ENCODE measurements at regions not wholly inside any gene's neighbourhood (a gene's known extent, or its start where the extent isn't known, plus 50 kb on each side); places are given as distances from the start of the nearest gene placed in this dataset.

GRCh38 chr6:48476257-48476656 is 365.3 kb upstream of the PTCHD4 start:
- DNase-seq, result no peak

- DNase-seq, result no peak
Measured at GRCh38 chr6:48475275-48475674, 364.3 kb upstream of the PTCHD4 start.

- DNase-seq, result no peak
Measured at GRCh38 chr6:48474830-48475229, 363.8 kb upstream of the PTCHD4 start.

GRCh38 chr6:48474136-48474535 is 363.1 kb upstream of the PTCHD4 start:
- DNase-seq, result no peak

GRCh38 chr6:48472535-48472934 is 361.5 kb upstream of the PTCHD4 start:
- no peak for DNase-seq

GRCh38 chr6:48472091-48472490 is 361.1 kb upstream of the PTCHD4 start:
- DNase-seq, result no peak

GRCh38 chr6:48471326-48471725 is 360.3 kb upstream of the PTCHD4 start:
- no peak for DNase-seq

GRCh38 chr6:48449002-48449401 is 338.0 kb upstream of the PTCHD4 start:
- DNase-seq, result no peak

GRCh38 chr6:48447251-48447650 is 336.3 kb upstream of the PTCHD4 start:
- no peak for DNase-seq

- no peak for DNase-seq
Measured at GRCh38 chr6:48429610-48430009, 318.6 kb upstream of the PTCHD4 start.

GRCh38 chr6:48429021-48429420 is 318.0 kb upstream of the PTCHD4 start:
- DNase-seq, result no peak

GRCh38 chr6:48426636-48427035 is 315.6 kb upstream of the PTCHD4 start:
- no peak for DNase-seq

GRCh38 chr6:48423640-48424365 is 312.8 kb upstream of the PTCHD4 start:
- DNase-seq, result no peak

GRCh38 chr6:48419992-48420391 is 309.0 kb upstream of the PTCHD4 start:
- no peak for DNase-seq

GRCh38 chr6:48417927-48418326 is 306.9 kb upstream of the PTCHD4 start:
- no peak for DNase-seq

- DNase-seq, result no peak
Measured at GRCh38 chr6:48412656-48413055, 301.7 kb upstream of the PTCHD4 start.

GRCh38 chr6:48404927-48405326 is 293.9 kb upstream of the PTCHD4 start:
- DNase-seq, result no peak

- DNase-seq, result no peak
Measured at GRCh38 chr6:48403587-48403986, 292.6 kb upstream of the PTCHD4 start.

- no peak for DNase-seq
Measured at GRCh38 chr6:48401016-48401415, 290.0 kb upstream of the PTCHD4 start.

- DNase-seq, result no peak
Measured at GRCh38 chr6:48397887-48398286, 286.9 kb upstream of the PTCHD4 start.

GRCh38 chr6:48389146-48390043 is 278.4 kb upstream of the PTCHD4 start:
- DNase-seq, result no peak

- no peak for DNase-seq
Measured at GRCh38 chr6:48388044-48388443, 277.0 kb upstream of the PTCHD4 start.

- no peak for DNase-seq
Measured at GRCh38 chr6:48378884-48379407, 267.9 kb upstream of the PTCHD4 start.

GRCh38 chr6:48377115-48377514 is 266.1 kb upstream of the PTCHD4 start:
- no peak for DNase-seq
